Suprapubic skin (tissue), 3 donors: ENCODE measurements at regions not wholly inside any gene's neighbourhood (a gene's known extent, or its start where the extent isn't known, plus 50 kb on each side); places are given as distances from the start of the nearest gene placed in this dataset.

Source experiments
- CTCF ChIP-seq, 2 donors: fragments of 200-600 bp in 1 of 2; fragments of 450-650 bp in 1 of 2; sonication (generic) in 1 of 2; IDR thresholded peaks; one replicate each; pipeline ENCODE4 v1.5.1; 2016 to 2019; ENCODE audit warnings: antibody characterized with exemption in 2 of 2, mild to moderate bottlenecking in 1 of 2, moderate library complexity in 1 of 2
- POLR2A ChIP-seq, 2 donors: fragments of 450-650 bp; IDR thresholded peaks; one replicate each; pipeline ENCODE4 v1.6.1; 2017; ENCODE audit warnings: antibody characterized with exemption in 2 of 2, mild to moderate bottlenecking in 2 of 2, moderate library complexity in 2 of 2

- TF ChIP-seq CTCF (IDR thresholded peaks at IDR 0.05) (no peak), POLR2A (IDR thresholded peaks at IDR 0.05) (no peak)
These were observed 98.7 kb upstream of the ARHGAP5 start for GRCh38 chr14:31978423-31978822.
